NOMO-1 treated with DMSO at 0.1 percent for 48 hours (cell line): ENCODE measurements at regions not wholly inside any gene's neighbourhood (a gene's known extent, or its start where the extent isn't known, plus 50 kb on each side); places are given as distances from the start of the nearest gene placed in this dataset.
"Not testable (repeated sequence)": the region's sequence is repeated elsewhere in the genome, so short reads cannot be mapped to it uniquely, and the experiment has no call there.

ENCODE experiments used
- DNase-seq: peaks from one replicate; lab custom pipeline; 2025; ENCODE audit not compliant: unreplicated experiment; lab: John Stamatoyannopoulos, UW

DNA sequence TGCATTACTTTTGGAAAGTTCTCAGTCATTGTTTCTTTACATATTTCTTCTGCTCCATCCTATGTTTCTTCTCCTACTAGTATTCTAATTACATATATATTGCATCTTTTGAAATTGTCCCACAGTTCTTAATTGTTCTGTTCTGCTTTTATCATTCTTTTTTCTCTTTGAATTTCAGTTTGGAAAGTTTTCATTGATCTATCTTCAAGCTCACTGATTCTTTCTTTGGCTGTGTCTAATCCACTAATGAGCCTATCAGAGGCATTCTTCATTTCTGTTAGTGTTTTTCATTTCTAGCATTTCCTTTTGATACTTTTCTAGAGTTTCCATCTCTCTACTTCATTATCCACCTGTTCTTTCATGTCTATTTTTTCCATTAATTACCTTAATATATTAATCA is 159.0 kb upstream of the KCNJ15 start:
- DNase-seq = no peak

- DNase-seq = no peak
These were observed 144.5 kb upstream of the KCNJ15 start for GRCh38 chr21:38112219-38112789.

GRCh38 chr21:38114717-38115333 is 142.0 kb upstream of the KCNJ15 start:
- no peak for DNase-seq

- DNase-seq = no peak
These were observed 140.9 kb upstream of the KCNJ15 start for GRCh38 chr21:38115870-38116269.

DNA sequence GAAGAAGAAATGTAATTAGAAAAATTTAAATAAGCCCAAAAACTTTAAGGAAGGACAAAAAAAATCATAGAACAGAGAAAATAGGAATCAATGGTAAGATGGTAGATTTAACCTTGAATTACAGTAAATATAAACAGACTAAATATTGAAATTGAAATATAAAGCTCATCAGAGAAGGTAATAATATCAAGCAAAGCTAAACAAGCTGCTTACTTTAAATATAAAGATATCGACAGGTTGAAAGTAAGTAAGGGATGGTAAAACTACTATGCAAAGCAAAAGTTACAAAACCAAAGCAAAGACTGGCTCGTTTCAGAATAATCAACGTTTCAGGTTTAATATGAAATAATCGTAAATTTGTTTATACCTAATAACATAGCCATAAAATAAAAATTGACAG is 137.0 kb upstream of the KCNJ15 start:
- DNase-seq = no peak

- DNase-seq = not testable (repeated sequence)
These were observed 136.2 kb upstream of the KCNJ15 start for GRCh38 chr21:38120679-38120983.

- DNase-seq = no peak
These were observed 135.6 kb upstream of the KCNJ15 start for GRCh38 chr21:38120984-38121855.

GRCh38 chr21:38121888-38122720 is 134.7 kb upstream of the KCNJ15 start:
- no peak for DNase-seq

GRCh38 chr21:38123626-38124025 is 133.2 kb upstream of the KCNJ15 start:
- DNase-seq = no peak

DNA sequence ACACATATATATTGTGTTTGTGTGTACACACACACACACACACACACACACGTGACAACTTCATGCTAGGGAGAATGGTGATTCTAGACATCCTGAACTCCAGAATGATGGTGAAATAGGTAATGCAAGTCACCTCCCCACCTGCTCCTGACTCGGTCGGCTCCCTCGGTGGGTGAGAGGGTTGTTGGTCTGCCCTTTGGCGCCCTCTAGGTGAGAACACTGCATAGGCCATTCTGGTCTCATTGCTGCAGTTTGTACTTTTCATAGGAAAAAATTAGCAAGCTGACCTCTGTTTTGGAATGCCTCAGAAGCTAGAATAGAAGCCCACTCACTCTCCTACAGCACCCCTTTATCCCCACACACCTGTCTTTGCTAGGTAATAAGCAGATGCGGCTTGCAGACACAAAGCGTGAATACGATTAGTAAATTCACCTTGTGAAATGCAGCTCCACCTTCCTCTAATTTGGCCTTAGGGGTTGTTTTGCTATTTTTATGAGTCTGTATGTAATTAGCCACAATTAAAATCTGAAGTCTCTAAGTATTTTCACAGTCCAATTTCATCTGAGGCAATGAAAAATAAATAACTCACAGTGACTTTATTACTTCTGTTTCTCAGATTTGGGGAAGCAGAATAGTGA is 130.0 kb upstream of the KCNJ15 start:
- DNase-seq = peak; percentile 31

GRCh38 chr21:38129711-38130110 is 127.1 kb upstream of the KCNJ15 start:
- DNase-seq = no peak

DNA sequence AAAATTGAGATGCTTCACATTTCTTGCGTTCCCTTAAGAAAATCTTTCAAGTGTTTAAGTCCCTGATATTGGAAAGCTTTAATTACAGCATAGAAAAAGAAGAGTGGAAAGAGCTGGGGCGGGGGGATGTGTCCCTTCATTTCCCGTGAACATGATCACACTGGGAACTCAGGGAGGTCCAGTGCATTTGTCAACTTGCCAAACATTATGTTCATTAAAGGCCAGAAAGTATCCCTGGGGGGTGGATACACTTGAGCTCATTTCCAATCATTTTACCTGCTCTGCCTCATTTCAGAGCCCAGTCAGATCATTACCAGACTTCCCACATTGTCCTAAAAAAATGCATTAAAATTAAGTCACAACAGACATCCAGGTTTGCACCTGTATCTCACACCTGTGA is 123.6 kb upstream of the KCNJ15 start:
- DNase-seq = no peak

DNA sequence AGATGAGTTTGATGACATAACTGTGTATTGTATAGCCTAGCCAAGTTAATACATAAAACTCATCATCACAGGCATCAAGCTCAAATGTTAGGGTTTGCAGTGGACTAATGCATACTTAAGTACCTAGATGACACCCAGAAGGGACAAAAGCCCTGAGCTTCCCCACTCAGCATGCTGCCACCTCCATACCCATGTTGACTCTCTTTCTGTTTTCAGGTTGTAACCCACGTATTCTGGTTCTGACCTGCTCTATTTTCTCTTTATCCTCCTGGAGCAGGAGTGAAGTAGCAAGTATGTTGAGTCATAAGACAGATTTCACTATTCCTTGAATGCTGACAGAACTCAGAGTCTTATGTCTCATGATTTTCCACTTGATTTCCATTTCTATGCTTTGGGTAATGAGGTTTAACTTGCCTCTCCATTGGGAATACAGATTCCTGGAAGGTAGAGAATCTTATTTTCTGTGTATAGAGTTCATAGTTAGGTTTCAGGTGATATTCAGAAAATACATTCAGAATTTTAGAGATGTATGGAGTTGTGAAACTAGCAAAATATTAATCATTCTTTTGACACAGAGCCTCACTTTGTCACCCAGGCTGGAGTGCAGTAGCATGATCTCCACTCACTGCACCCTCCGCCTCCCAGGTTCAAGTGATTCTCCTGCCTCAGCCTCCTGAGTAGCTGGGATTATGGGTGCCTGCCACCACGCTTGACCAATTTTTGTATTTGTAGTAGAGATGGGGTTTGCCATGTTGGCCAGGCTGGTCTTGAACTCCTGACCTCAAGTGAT is 122.5 kb upstream of the KCNJ15 start:
- no peak for DNase-seq

DNA sequence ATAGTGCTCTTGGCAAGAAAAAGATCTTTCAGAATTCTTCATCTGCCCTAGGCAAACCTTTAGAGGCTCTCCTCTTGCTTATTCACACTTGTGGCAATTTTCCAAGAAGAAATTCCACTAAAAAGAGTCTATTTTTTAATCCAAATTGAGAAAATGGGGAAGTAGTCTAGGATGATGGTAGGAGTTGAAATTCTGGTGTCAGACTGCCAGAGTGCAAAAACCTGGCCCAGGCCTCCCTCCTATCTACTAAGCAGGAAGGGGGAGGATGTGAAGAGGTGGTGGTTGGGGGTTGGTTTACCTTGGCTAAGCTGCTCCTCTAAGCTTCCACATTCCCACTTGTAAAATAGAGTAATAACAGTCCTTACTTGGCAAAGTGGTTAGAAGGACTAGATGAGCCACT is 120.6 kb upstream of the KCNJ15 start:
- DNase-seq = no peak

DNA sequence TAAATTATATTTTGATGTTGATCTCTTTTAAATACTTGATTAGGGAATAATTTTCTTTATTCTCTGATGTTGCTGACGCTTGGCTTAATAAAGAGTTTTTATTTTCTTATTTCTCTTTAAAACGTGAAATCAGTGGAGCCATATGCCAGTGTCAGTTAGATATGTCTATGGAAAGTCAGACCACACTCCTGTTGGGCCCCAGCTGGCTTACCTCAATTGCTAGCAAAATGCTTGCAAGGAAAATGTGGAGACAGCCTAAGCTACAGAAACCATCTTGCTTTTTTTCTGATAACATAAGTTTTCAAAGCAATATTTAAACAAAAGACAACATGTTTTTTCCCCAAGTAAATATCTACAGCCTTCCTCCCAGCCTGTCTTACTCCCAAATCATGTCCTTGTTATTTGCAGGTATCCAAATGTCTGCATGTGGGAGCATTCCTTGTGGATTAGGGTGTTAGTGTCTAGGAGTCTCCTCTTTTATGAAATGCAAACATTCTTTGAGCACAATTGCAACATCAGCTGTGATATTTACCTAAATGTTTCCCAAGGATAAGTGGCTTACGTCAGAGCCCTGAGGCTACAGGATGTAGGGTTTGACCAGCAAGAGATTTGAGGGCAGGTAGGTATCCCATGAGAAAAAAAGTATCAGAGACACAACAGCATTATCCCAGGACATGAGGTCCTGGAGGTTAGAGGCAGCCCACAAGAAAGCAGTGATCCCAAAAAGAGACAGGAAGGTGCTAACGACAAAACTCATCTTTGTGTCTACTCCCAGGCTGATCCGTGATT is 117.2 kb upstream of the KCNJ15 start:
- DNase-seq = no peak

DNA sequence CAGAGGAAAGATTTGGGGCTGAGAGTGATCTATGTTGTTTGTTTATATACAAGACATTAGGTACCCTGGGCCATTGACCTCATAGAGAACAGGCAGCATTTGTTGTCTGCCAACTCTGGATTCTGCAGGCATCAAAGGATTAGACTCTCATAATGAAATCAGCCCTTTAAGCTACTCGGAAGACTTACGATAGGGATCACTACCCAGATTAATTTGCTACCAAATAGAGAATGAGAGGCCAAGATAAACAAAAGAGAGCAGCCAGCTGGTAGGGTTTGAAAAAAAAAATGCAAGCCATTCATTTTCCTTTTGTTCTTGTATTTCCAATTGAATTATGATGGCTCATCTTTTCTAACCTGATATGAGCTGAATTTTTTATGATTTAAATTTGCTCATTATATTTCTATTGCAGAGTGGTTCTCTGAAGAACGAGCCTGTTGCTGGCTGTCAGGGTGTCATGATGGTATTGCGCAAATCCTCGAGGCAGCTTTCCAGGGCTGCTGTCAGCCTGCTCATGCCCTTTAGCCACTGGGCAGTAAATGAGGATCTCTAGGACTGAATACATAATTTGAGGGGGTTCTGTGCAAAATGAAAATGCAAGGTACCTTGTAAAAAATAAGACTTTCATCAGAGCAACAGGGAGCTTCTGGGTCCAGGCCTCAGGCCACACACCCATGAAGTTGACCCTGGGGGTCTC is 116.4 kb upstream of the KCNJ15 start:
- no peak for DNase-seq

GRCh38 chr21:38142224-38142623 is 114.6 kb upstream of the KCNJ15 start:
- DNase-seq = no peak

GRCh38 chr21:38144193-38144592 is 112.6 kb upstream of the KCNJ15 start:
- no peak for DNase-seq

DNA sequence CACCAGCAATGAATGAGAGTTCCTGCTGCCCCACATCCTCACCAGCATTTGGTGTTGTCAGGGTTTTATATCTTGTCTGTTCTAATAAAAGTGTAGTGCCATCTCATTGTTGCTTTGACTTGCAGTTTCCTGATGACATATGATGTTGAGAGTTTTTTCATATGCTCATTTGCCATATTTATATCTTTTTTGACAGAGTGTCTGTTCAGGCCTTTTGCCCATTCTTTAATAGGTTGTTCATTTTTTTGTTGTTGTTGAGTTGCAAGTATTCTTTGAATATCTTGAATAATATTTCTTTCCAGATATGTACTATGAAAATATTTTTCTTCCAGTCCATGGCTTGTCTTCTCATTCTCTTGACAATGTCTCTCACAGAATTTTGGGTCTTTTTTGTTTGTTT is 111.7 kb upstream of the KCNJ15 start:
- DNase-seq = no peak
